NCI-H345 treated with DMSO at 0.1 percent for 48 hours (cell line): ENCODE measurements at regions not wholly inside any gene's neighbourhood (a gene's known extent, or its start where the extent isn't known, plus 50 kb on each side); places are given as distances from the start of the nearest gene placed in this dataset.

Experiments used
- DNase-seq: peaks from one replicate; lab custom pipeline; 2025; ENCODE audit not compliant: unreplicated experiment; lab: John Stamatoyannopoulos, UW

- no peak for DNase-seq
Observed at GRCh38 chr16:86421995-86422394, 88.3 kb upstream of the FOXF1 start.

- DNase-seq = no peak
Observed at GRCh38 chr16:86424398-86424797, 85.9 kb upstream of the FOXF1 start.

- no peak for DNase-seq
Observed at GRCh38 chr16:86424985-86425384, 85.3 kb upstream of the FOXF1 start.

GRCh38 chr16:86426063-86426642 is 84.2 kb upstream of the FOXF1 start:
- no peak for DNase-seq

GRCh38 chr16:86427433-86427851 is 82.9 kb upstream of the FOXF1 start:
- no peak for DNase-seq

DNA sequence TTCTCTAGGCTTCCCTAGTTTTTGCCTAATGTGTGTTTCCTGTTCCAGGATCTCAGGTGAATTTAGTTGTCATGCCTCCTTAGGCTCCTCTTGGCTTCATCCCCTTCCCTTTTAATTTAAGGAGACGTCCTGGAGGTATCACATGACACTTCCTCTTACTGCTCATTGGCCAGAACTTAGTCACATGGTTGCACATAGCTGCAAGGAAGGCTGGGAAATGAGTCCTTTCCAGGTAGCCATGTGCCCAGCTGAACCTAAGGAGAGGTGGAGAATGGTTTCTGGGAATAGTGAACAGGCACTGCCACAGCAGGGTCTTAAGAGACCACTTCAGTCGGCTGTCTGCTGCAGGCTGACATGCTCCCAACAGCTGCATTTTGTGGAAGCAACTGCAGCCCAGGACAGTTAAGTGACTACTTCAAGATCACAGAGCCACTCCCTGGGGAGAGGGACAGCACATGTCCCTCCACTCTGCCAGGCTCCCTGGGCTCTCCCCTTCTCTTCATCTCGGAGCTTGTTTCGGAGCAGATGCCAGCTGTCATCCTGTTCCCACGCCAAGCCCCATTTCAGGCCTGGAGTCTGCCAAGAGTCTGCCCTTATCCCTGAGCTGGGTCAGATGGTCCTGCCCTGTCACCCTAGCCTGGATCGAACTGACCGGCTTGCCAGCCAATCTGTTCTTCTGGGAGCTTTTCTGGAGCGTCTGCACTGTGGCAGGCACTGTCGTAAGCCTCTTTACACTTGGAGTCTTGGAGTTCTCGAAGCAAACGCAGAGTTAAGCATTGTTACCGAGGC is 81.4 kb upstream of the FOXF1 start:
- DNase-seq = no peak

- DNase-seq = no peak
Observed at GRCh38 chr16:86429663-86430062, 80.7 kb upstream of the FOXF1 start.

DNA sequence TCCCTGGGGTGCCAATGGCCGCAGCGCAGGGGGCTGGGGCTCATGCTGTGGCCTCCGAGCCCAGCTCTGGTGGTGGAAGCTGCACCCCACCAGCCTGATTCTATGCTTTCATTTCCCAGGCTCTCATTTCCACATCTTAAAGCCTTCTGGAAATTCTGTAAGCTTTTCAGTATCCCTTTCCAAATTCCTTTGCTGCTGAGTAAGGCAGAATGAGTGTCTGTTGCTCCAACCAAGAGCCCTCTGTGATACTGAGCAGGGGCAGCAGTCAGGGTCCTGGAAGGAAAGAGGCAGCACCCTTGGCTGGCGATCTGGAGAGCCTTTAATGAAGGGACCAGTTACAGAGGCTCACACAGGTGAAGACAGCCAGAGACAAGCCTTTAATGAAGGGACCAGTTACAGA is 79.5 kb upstream of the FOXF1 start:
- DNase-seq = no peak

DNA sequence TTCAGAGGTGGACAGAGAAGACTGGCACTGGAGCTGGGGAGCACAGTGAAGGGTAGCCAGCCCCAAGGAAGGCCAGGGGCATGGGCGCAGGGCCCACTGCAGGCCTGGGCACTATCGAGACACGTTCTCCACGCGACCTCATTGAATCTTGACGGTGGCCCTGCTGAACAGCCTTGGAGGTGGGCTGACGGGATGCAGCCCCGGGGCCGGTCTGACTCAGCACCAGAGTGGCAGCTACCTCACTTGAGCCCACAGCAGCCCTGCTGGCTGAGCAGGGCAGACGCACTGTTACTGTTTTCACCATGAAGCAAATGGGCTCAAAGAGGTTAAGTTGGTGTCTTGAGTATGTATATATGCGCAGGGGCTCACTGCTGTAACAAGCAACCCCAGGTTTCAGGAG is 78.8 kb upstream of the FOXF1 start:
- no peak for DNase-seq

DNA sequence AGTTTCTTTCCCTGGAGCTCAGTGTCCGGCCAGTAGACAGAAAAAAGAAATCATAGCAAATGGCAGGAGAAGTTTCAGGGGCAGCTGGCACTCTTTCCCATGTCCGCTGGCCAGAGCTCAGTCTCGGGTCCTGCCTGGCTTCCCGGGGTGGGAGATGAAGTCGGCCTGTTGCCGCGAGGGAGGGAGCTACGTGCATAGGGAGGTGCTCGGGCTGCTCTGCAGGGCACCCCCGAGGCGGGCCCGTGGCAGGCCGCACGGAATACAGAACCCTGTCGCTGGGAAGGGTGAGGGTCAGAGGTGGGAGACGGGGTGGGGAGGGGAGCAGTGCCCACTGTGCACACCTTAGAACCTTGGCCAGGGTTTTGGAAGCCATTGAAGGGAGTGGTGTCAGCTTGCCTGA is 78.3 kb upstream of the FOXF1 start:
- DNase-seq = no peak

- no peak for DNase-seq
Observed at GRCh38 chr16:86432691-86433090, 77.6 kb upstream of the FOXF1 start.

DNA sequence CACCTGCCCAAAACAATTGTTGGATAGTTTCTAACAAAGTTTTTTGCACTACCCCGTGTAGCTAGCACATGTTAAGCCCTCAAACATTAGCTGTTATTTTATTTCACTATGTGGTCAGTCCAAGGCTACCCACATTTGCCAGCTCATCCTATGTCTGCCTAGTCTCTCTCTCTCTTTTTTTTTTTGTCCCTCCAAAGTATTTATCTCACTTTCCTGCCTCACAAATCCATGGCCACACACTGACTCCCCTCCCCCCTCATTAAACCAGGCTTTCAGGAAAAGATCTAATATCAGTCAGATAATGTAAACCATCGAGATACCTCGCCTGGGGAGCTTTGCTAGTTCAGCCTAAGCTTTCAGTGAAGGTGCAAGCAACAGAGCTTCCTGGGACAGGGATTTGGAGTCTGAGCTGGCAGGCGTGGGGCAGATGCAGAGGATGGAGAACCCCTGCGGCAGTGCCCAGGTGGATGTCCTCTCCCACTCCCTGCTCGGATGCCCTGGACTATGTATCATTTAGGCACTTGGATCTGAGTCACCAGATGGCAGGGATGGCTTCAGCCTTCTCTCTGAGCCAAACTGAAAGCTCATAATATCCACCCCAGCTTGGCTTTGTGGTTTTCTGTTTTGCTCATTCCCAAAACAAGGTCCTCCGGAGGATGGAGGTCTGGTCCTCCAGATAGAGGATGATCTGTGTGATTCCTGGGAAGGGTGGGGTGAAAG is 73.7 kb upstream of the FOXF1 start:
- DNase-seq = no peak

GRCh38 chr16:86437348-86437747 is 73.0 kb upstream of the FOXF1 start:
- DNase-seq = no peak

DNA sequence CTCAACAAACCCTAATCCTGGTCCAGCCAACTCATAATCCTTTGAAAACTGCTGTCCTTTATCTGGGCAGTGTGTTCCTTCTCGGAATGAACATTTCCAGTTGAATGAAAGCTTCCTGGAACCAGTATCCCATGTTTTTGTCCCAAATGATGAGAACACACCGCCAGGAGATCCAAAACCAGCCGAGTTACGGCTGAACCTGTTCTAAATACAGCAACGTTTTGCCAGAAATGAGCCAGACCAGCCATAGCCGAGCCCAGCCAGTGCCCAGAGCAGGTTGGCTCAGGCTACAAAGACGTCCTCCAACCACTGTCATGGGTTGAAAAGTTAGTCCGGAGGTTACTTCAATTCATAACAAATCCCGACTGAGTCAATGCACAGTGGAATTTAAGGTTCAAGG is 67.6 kb upstream of the FOXF1 start:
- DNase-seq = no peak

DNA sequence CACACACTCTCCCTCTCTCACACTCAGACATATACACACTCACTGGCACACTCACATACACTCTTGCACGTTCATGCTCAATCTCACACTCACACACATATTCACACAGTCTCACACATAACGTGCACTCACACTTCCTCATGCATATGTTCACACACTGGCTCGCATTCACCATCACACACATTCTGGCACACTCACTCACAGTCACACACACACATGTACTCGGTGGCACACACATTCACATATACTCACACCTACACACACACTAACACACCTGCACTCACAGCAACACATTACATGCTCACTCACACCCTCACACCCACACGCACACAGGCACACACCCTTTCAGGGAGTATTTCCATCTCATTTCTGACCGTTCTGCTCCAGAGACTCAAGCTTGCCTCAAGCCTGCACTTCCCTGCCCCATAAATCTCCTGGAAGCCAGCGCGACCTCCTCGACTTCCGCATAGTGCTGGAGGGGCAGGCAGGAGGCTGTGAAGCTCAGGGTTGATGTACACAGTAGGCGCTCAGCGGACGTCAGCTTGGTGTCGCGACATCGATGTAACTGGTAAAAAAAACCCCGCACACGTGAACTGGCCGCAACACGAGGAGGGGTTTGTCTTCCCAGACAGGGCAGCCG is 66.7 kb upstream of the FOXF1 start:
- DNase-seq = no peak

DNA sequence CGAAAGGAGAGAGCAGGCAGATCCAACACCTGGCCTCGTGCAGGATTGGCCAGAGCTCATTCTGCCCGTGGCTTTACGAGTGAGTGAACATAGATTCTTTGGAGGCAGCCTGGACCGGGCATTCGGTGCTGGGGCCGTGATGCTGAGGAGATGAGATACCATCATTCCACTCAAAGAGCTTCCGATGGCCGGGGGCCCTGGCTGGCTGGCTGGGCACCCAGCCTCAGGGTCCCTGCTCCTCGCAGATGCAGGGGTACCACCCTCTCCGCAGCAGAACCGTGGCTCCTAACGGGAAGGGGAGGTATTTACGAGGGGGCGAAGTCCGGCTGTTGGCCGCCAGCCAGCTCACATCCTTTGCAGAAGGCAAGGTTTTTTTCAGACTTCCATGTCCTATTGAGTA is 66.1 kb upstream of the FOXF1 start:
- DNase-seq = no peak

- DNase-seq = no peak
Observed at GRCh38 chr16:86444661-86445060, 65.7 kb upstream of the FOXF1 start.

DNA sequence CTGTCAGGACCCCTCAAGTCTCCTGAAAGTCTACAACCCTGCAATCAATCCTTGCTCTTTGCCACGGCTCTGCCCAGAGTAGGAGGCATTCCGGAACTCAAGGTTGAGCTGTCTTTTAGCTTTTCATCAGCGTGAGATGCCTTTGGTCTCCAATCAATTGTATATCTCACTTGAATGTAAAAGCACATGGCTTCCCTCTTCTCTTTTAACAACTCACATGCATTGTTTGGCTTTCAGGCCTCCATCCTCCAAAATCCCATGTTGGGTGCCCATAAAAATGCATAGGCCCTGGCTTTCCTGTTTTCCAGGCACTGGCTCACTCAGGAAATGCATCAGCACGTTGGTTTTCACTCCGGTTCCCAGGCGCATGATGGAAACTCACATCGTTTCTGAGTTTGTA is 64.0 kb upstream of the FOXF1 start:
- DNase-seq = no peak

DNA sequence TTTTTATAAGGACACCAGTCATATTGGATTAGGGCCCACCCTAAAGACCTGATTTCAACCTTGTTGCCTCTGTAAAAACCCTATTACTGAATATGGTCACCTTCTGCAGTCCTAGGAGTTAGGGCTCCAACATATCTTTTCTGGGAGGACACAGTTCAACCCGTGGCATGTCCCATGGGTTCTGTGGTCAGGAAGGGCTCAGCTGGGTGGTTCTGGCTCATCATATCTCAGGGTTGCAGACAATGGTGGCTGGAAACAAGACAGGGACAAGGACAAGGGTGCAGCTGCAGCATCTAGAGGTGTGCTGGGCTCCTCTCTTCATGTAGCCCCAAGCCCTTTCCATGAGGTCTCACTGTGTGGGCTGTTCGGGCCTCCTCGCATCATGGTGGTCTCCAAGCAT is 63.1 kb upstream of the FOXF1 start:
- DNase-seq = no peak

DNA sequence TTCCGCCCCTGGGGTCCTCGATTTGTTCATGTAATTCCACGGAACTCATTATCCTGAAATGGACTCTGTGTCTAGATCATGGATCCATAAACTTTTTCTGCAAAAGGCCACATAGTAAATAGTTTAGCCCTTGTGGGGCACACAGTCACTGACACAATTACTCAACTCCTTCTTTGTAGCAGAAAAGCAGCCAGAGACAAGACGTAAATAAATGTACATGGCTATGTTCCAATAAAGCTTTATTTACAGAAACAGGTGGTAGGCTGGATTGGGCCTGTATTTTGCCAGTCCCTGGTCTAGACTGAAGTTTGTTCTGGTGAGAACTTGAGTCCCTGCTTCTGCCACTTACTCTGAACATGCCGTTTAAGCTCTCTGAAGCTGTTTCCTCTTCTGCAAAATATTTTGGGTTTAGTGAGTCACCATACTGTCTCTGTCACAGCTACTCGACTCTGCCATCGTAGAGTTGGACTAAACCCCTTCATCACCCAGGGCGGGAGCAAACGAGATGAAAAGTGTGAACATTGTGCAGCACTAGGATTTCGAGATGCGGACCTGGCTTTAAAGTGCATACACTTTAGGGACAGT is 61.9 kb upstream of the FOXF1 start:
- DNase-seq = no peak

DNA sequence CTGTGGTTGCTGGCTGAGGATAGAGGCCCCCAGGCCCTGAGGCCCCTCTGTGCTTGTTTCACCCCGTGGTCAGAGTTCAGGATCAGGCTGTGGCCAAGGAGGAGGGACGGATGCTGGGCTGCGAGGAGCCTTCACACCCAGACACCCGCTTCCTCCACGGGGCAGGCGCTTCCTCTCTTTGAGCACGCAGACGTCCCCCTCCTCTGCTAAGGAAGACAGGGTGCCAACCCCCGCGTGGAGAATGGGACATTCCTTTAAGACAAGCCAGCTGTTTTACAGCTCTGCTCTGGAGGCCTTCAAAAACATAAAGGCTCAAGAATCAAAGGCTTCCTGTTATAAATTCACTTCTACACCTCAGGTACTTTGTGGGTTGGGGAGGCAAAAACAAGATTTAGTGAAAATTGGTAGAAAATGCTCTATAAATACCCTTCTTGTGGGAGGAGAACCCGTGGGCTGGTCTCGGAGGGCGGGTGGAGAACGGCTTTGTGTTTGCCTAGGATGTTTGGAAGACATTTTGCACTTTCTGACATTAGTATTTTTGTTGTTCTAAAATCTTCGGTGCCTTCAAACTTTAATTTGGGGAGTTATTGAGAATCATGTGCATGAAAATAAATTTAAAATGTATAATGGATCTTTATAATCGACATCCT is 60.8 kb upstream of the FOXF1 start:
- no peak for DNase-seq
